Femur (tissue), 1 donor: ENCODE measurements at regions not wholly inside any gene's neighbourhood (a gene's known extent, or its start where the extent isn't known, plus 50 kb on each side); places are given as distances from the start of the nearest gene placed in this dataset.

Experiments
- DNase-seq: peaks from one replicate; pipeline ENCODE4 v3.0.0-alpha.2; 2017

DNA sequence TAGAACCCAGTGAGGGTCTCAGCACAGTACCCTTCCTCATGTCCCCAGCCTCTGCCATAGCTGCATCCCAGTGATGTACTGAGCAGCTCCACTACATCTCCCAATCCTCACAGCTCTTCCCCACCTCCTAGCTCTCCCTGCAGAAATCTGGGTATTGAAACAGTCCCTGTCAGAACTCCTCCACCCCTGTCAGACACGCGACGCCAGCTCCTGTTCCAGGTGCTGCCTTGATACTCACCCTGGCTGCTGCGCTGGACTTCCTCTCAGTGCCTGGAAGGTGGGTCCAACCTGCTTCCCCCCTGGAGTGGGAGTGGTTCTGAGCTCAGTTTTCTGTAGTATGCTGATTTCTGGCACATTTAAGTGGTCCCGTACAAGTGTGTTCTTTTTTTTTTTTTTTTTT is 160.9 kb upstream of the SLCO3A1 start:
- no peak for DNase-seq

DNA sequence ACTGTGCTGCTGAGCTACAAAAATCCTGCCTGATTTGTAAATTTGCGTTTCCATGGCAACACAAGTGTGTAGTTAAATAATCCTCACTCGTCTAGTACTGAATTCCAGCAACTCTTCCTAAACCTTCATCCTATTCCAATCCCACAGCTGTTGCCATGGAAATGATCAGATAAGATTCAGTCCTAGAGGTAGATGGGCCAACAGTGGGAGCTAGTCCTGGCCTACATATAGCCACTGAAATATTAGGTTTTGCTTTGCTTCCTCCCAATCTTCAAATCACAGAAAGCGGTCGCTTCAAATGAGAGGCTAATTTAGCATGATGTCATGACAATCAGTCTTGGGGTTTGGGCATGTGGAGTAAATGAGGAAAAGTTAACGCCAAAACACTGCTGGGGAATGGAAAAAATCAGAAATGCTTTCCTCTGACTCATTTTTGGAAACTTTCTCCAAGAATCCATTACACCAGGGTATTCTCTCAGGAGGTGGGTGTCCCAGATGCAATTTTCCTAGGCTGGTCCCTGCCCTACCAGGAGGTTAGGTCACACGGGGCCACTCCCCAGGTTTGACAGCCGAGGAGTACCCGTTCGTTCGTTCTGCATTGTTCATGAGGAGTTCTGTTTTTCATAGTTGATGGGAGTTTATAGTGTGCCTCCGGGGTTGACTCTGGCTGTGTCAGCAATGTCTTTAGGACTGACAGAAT is 159.2 kb upstream of the SLCO3A1 start:
- peak; percentile 59 for DNase-seq

DNA sequence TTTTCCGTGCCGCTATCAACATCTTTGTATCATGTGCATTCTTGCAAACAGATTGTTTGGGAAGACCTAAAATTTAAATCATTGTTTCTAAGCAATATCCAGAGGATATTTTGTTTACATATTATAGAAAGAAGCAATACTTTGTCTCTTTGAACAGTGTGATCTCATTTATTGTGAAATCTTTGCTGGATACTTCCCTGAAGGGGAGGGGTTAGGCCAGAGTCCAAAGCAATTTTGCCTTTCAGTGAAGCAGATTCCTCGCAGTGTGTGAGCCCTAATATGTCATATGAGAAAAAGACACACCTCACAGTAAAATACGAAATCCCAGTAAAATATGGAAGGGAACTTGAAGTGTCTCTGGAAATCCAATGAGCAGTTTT is 158.7 kb upstream of the SLCO3A1 start:
- DNase-seq, result peak; percentile 84

DNA sequence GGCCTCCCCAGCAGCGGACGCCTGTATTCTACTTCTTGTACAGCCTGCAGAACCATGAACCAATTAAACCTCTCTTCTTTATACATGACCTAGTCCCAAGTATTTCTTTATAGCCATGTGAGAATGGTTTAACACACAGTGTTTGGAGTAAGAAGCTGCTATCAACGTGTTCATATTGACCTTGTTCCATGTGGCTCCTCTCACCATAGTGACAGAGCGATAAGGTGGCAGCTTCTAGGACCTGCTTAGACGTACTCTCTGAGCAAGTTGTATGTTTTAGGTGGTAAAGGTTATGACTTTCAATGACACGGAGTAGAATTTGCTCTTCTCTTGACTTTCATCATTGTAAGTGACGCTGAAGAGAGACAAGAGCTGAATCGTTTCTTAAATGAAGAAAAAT is 157.7 kb upstream of the SLCO3A1 start:
- no peak for DNase-seq

DNA sequence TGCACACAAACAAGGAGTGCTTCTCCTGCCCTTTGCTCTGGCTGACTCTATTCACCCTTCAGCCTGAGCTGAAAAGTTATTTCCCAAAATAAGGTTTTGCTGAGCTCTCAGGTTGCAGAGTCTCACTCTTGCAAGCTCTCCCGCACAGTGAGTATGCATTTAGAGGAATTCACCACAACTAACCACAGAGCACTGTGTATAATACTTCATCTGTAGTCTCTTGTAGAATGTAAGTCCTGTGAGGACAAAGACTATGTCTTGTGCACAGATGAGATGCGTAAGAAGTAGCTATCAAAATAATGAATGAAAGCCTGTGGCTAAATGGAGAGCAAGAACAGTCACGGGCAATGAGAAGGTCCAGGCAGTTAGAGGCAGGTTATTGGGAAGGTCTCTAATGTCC is 156.5 kb upstream of the SLCO3A1 start:
- DNase-seq, result no peak

DNA sequence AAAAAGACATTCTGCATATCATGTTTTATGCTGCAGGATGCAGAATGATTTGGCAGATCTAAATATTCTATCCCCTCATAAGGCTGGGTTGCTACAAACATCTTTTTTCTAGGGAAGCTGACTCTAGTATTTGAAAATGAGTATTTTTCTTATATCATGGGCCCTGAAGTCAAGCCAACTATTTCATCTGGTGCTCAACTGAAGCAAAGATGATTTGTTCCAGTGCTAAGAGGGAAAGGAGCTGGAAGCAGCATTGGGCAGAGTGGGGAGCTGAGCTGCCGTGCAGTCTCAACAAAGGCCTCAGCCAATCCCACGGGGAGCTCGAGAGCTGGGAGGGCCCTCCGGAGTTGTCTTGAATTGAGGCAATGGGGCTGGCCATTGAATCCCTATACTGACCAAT is 155.3 kb upstream of the SLCO3A1 start:
- DNase-seq, result no peak

DNA sequence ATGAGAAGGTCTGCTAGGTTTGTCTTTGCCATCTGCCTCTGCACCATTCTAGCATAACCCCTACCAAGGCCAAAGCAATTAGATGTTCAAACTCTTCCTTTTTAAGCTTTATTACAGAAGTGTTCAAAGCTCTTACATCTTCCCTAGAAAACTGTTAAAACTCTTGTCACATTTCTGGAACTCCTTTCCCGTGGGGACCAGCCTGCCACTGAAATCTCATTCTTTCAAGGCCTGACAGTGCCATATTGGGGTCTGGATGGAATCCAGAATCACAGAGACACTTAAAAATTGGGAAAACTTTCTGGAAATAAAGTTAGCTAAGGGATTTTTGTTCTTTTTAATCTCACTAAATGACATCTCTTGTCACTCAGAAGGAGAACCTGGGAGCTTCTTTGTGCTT is 153.8 kb upstream of the SLCO3A1 start:
- DNase-seq, result no peak

DNA sequence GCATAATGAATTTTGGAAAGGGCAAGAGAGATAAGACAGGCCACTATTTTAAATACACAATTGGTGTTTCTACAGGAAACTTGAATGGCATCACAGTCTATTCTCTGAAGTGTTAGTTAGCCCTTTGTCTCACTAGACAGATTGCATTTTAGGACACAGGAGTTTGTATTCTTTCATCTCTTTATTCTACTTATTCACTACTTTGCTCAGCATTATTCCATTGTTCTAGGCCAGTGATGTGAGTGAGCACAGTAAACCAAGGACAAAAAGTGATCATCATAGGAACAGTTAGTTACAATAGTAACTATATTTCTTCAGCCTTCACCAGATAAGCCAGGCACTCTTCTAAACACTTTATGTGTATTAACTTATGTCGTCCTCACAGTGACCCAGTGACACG is 150.2 kb upstream of the SLCO3A1 start:
- no peak for DNase-seq

DNA sequence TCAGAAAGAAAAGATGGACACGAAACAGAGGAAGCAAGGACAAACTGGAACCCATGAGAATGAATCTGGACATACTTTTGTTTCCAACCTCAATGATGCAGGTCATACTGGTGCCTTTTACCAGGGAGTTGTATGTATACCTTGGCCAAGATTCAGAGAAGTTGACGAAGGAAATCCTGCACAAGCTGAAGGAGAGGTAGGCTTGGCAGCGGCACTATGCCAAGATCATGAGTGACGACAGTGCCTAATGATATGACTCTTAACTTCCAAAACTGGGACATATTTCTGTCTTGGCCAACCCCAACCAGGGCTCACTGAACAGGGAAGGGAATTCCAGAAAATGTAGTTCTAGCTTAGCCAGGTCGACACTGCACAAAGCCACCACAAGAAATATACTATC is 149.2 kb upstream of the SLCO3A1 start:
- DNase-seq, result no peak

DNA sequence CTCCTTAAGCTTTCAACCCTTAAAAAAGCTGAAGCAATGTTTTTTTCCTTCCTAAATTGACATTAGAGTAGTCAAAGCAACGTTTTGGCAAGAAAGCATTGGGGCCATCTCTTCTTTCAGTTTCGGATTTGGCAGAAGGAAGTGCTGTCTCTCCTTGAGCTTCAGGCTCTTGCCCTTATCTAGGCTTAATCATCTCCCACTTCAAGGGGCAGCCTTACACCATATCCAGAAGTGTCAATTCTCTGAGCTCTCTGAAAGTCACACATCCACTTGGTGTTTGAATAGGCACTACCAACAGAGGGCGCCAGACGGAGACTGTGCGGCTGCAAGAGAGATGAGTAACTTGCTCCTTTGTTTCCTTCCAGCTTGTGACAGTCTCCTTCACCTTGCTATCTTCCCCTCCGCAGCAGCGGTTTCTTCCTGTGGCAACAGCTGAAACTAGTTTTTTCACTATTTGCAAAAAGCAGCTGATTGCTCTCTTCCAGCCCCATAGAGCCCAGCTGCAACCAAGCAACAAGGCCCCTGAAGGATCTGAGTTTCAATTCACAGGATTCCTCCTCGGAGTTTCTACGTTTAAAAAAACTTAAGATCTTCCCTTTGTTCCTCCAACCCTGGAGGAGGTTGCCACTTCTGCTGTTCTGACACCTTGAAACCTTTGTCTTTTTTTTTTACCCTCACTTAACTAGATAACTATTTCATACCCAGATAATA is 147.0 kb upstream of the SLCO3A1 start:
- DNase-seq, result peak; percentile 70

DNA sequence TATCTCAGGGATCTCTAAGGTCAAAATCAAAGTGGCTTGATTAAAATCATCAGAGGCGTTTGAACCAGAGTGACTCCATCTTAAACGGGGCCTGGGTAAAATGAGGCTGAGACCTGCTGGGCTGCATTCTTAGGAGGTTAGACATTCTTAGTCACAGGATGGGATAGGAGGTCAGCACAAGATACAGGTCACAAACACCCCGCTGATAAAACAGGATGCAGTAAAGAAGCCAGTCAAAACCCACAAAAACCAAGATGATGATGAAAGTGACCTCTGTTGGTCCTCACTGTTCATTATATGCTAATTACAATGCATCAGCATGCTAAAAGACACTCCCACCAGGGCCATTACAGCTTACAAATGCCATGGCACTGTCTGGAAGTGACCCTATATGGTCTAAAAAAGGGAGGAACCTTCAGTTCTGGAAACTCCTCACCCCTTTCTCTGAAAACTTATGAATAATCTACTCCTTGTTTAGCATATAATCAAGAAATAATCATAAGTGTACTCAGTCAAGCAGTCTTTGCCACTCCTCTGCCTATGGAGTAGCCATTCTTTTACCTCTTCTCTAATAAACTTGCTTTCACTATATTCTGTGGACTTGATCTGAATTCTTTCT is 143.3 kb upstream of the SLCO3A1 start:
- DNase-seq, result no peak

DNA sequence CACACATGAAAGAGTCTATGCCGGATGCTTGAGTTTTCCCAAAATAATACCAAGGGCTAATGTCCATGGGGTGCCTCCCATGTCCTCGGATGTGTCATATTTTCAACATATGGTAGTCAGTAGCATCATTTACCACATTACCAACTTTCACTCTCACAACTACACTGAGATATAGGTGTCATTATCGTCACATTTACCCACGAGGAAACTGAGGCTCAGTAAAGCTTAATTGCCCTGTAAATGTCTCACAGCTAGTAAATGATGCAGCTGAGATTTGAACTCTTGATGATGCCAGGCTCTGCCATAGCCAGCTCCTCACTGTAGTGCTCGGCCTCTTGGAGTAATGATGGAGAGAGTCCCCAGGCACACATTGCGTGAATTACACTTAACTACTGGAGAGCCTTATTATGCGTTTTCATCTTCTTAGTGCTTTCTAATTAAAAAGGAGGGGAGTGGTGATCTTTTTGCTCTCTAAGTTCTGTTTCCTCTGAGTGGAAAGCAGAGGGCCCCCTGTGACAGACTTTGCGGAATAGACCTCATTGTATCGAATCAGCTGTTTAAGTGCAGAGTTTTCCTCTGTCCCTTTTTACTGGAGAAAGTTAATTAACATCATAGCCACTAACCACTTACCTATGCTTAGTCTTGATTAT is 142.0 kb upstream of the SLCO3A1 start:
- DNase-seq, result no peak

DNA sequence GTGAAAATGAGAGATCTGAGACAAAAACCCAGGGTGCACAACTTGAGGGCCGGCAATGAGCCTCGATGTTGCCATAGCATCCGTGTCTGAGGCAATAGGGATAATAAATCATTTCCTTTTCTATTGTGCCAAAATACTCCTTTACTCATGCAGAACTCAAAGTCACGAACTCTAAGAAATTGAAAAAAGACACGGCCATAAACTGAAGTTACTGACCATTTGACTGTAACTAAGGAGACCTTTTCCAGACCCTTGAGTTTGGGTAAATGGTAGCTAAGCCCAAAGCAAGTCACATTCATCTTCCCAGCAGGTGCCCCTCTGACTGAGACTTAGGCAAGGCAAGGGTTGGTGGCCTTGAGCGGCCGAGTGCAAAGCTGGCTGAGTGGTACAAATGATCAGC is 141.2 kb upstream of the SLCO3A1 start:
- DNase-seq, result no peak

DNA sequence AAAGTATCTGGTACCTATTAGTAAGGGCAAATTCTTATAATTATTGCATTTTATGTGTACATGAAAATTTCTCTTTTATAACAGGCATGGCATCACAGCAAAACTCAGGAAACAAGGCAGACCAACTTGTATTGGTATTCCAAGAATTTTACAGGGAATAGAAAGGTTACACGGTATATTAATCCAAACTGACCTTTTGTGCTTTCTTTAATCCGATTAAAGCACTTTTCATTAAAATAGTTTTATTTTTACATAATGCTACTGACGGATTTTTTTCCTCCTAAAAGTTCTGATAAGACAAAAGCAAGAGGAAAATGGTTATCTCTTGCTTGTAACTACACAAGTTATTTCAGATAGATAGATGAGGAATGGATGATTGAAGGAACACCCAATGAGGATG is 137.0 kb upstream of the SLCO3A1 start:
- DNase-seq, result no peak

DNA sequence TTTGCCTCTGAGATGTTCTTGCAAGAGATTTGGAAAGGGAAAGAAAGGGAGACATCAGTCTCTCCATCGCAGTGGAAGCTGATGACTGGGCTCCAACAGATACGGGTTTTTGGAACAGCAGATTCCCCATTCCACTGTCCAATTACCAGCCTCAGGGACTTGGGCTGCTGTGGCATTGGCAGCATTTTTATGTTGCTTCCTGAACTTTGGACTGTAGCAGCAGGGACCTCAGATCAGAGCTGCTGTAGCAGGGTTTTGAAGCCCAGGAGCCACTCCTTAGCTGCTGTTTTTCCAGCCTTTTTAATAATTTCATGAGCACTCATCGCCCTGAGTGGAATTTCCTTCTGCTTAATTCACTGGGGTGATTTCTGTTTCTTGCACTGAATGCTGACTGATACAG is 135.7 kb upstream of the SLCO3A1 start:
- DNase-seq, result no peak

DNA sequence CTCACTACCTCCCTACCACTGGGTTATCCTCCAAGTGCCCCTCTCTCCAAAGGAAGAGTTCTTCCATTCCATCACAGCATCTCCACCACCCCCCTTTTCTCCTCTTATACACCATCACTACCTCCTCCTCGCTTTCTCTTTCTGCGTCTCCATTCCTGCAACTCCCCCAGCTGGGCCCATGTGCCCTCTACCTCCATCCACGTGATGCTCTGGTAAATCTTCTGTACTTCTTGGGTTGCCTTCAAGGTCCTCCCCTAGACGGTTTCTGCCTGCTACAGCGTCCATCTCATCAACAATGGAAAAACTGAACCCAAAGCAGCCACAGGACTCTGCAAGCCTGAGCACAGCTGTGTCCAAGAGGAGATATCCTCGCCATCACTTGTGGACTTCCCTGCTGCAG is 129.5 kb upstream of the SLCO3A1 start:
- no peak for DNase-seq

DNA sequence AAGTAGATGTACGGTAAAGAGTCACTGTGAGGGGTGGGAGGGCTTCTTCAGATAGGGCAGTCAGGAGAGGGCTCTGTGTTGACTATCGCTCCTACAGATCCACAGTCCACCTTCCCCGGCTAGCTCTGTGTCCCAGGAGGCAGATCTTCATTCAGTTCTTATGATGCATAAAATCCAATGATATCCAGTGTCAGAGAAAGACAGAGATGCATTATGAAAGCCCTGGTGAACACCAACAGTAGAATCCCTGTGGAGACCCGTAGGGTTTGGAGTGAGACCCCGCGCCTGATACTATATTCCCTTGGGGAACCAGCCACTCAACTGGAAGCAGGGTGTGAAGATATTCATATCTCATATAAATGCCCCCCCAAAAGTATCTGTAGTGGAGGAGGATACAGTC is 119.8 kb upstream of the SLCO3A1 start:
- DNase-seq, result no peak

DNA sequence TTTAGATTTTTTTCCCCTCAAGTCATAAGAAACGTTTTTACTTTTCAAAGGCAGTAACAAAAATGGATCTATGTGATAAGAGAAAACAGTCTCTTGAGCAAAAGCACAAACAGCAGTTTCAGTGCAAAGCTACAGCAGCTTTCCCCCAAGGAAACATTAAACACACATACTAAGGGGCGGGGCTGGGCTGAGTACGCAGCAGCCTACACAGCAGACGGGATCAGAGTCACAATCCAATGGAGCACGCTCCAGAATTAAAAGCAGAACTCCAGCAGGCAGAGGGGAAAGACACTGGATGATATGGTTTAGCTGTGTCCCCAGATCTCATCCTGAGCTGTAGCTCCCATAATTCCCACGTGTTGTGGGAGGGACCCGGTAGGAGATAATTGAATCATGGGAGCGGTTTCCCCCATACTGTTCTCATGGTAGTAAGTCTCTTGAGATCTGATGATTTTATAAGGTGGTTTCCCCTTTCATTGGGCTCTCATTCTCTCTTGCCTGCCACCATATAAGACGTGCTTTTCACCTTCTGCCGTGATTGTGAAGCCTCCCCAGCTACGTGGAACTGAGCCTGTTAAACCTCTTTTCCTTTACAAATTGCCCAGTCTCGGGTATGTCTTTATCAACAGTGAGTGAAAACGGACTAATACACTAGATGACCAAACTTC is 116.2 kb upstream of the SLCO3A1 start:
- DNase-seq, result no peak

DNA sequence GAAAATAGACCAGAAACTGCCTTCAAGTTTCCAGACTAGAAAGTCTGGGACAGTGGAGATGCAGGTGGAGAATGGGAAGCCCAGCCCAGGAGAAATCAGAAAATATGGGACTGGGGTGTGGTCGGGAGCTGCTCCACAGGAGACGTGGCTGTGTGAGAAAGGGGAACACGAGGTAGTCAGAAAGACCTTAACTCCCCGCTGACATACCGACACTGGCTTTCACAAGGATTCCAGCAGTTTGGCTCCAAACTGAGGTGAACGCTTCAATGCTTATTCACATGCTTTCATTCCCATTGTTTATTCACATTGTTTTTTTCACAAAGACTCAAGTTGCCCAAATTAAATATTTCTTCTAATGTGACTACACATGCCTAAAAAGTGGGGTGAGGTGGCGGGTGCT is 111.5 kb upstream of the SLCO3A1 start:
- DNase-seq, result no peak

DNA sequence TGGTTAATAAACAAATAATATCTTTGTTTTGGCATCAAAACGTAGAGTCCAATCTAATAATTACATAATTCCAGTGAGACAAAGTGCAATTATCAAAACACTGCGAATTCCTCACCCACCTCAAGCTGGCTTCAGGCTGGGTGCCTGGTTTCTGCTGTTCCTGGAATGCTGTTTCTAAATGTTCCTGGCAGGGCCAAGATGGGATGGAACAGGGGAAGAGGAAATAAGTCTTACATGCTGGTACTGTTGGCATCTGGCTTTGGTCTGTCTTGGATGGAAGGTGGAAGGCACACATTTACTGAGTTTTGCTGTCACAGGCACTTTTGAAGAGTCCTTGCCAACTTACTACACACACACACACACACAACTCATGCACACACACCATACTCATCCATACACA is 101.9 kb upstream of the SLCO3A1 start:
- no peak for DNase-seq

DNA sequence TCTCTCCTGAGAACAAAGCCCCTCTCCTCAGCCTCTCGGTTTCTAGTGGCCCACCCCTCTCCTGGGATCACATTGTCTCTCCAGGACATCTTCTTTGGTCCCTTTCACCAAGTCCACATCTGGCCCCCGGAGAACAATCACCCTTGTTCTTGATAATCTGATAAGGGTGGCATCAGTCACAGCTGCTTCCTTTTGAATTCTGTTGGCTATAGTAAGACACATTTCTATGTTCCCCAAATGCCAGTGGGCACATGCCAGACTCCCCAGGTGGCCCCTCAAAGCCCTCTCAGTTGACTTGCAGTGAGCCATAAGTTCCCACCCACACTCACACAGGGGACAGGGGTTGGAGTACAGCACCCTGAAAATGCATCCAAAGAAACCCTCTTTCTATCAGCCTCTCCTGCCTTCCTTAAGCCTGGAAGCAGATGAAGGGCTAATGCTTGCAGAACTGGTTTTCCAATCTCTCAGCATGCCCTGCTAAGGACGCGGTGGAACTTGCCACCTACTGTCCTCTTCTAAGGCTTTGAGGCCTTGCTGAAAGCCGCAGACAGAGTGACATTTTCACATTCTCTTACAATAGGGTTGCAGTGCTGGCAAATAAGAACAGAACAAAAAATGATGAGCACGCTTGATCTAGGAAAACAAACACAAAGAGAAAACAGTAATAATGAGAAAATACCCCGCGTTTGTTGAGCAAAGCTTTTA is 101.3 kb upstream of the SLCO3A1 start:
- DNase-seq, result no peak

DNA sequence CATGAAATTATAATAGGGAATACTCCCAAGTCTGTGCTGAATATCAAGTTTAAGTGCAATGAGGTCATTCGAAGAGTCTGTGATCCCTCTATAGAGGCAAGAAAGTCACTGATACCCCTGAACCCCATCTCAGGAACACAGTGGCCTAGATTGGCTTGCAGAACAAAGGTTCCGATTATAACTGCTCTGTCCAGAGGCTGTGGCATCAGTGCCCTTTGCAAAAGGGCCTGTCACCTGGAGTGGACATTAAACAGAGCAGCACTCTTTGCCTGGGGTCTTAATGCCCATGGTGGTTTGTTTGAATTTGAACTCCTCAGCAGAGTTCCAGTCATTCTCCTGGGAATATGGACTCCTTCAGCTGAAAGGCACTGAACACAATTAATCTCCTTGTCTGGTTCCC is 93.9 kb upstream of the SLCO3A1 start:
- DNase-seq, result no peak

DNA sequence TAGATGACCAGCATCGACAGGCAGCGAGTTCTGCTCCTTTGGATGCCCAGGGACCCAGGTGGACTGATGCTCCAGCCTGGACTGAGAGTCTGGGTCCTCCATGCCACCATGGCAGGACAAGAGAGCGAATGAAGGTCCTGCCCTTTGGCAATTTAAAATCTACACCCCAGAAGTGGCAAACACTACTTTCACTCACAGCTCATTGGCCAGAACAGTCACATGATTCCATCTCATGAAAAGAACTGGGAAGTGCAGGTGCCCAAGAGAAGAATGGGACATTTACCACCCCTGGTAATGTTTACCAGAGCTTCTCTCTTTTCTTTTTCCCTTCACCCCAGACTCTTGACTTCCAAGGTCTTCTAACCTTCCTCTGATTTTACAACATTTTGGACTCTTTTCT is 87.8 kb upstream of the SLCO3A1 start:
- DNase-seq, result no peak
